ENCODE measurements at regions not wholly inside any gene's neighbourhood (a gene's known extent, or its start where the extent isn't known, plus 50 kb on each side); places are given as distances from the start of the nearest gene placed in this dataset.

DNA sequence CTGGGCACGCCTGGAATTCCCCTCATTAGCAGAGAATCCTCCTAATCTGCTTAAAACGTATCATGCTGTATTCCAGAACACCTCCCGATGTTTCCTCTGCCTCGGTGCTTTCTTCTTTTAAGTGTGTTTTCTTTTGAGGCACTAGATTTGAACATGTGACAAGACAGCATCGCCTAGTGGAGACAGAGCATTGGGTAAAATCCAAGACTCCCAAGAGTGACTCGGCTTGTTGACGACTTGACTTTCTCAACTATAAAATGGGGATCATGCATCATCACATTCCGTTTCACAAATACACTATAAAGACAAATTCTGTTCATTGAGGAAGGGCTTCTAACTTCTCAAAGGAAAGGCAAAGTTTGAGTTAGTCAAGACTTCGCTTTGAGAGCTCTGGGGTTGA, 105.6 kb upstream of the RNF32 start:
- no peaks in the 10 kb centered on the region for H3K4me1 ChIP-seq (ENCODE audit: control insufficient read depth, extremely low read depth, insufficient read depth, low read length)
- H3K79me2 ChIP-seq (ENCODE audit: control insufficient read depth, insufficient read depth, low read length): no peaks in the 10 kb centered on the region
- H3K27ac ChIP-seq (ENCODE audit: insufficient read depth, low read depth, low read length): no peak overlapping the region
- FAIRE-seq (no peak), DNase-seq (ENCODE audit: low read depth, low spot score) (no peak)
- H3K9me3 ChIP-seq (replicated peaks; ENCODE audit: control insufficient read depth, insufficient read depth, low read length): no peaks in the 10 kb centered on the region
- H3K9me1 ChIP-seq (replicated peaks; ENCODE audit: control insufficient read depth, extremely low read depth, insufficient read depth, low read length): no peaks in the 10 kb centered on the region
- H3K4me2 ChIP-seq (ENCODE audit: insufficient read depth, low read length): no peak overlapping the region
- no peak overlapping the region for H2AFZ ChIP-seq (ENCODE audit: low read depth, low read length)
- no TSS peak for BruUV-seq (replicated peaks)
- H4K20me1 ChIP-seq (replicated peaks; ENCODE audit: control insufficient read depth, extremely low read depth, insufficient read depth, low read length): no peaks in the 10 kb centered on the region
- dilution Hi-C loops (cut with MboI; ENCODE audit: extremely low pct_ligation_motif_present, low sequenced_read_pairs): no loop called here
- no peaks in the 10 kb centered on the region for H3K36me3 ChIP-seq (ENCODE audit: control insufficient read depth in 2 of 2, extremely low read depth in 1 of 2, insufficient read depth in 2 of 2, low read length in 2 of 2)
- H3K4me3 ChIP-seq (replicated peaks in 1 of 3; ENCODE audit: insufficient read depth in 1 of 3, low read depth in 1 of 3, low read length in 3 of 3): no peak overlapping the region
- CTCF ChIA-PET: no interaction called here
- TF ChIP-seq POLR2A (IDR thresholded peaks at IDR 0.05; ENCODE audit: low read depth, low read length): no peak
- no peak for TF ChIP-seq MYC (IDR thresholded peaks at IDR 0.05; ENCODE audit: low read depth, low read length)
- TF ChIP-seq POLR2AphosphoS5 (IDR thresholded peaks at IDR 0.05; ENCODE audit: insufficient read depth, low read depth, low read length): no peak
- TF ChIP-seq, protein P1, sequence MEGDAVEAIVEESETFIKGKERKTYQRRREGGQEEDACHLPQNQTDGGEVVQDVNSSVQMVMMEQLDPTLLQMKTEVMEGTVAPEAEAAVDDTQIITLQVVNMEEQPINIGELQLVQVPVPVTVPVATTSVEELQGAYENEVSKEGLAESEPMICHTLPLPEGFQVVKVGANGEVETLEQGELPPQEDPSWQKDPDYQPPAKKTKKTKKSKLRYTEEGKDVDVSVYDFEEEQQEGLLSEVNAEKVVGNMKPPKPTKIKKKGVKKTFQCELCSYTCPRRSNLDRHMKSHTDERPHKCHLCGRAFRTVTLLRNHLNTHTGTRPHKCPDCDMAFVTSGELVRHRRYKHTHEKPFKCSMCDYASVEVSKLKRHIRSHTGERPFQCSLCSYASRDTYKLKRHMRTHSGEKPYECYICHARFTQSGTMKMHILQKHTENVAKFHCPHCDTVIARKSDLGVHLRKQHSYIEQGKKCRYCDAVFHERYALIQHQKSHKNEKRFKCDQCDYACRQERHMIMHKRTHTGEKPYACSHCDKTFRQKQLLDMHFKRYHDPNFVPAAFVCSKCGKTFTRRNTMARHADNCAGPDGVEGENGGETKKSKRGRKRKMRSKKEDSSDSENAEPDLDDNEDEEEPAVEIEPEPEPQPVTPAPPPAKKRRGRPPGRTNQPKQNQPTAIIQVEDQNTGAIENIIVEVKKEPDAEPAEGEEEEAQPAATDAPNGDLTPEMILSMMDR (IDR thresholded peaks at IDR 0.05; ENCODE audit: extremely low read depth in 1 of 2, insufficient read depth in 1 of 2, low read depth in 1 of 2, low read length in 2 of 2): no peak
- no peak for TF ChIP-seq MAX (IDR thresholded peaks at IDR 0.05; ENCODE audit: insufficient read depth, insufficient read length)
- no peak for TF ChIP-seq GATA2 (IDR thresholded peaks at IDR 0.05; ENCODE audit: insufficient read depth, insufficient read length, low read depth, low read length)
- no peak for TF ChIP-seq EZH2 (IDR thresholded peaks at IDR 0.05; ENCODE audit: borderline replicate concordance, low read depth, low read length, severe bottlenecking)
- no peak for TF ChIP-seq FOS (IDR thresholded peaks at IDR 0.05; ENCODE audit: borderline replicate concordance, insufficient read depth, low read length)
- no peak for TF ChIP-seq JUN (IDR thresholded peaks at IDR 0.05; ENCODE audit: borderline replicate concordance, insufficient read depth, insufficient read length, low read depth)
- no peak overlapping the region for H3K9ac ChIP-seq (replicated peaks; ENCODE audit: extremely low read depth, insufficient read depth, low read length)
- no peaks in the 10 kb centered on the region for H3K27me3 ChIP-seq (ENCODE audit: control insufficient read depth in 2 of 2, insufficient read depth in 2 of 2, low read length in 2 of 2)
- intact Hi-C loops (cut with micrococcal nuclease): no loop called here
- POLR2A ChIA-PET: no interaction called here
